Keratinocyte (primary cell): ENCODE measurements at regions not wholly inside any gene's neighbourhood (a gene's known extent, or its start where the extent isn't known, plus 50 kb on each side); places are given as distances from the start of the nearest gene placed in this dataset.

ENCODE experiments used
- DNase-seq: peaks from one replicate; pipeline ENCODE4 v3.0.0-alpha.2; 2011; ENCODE audit warnings: low read depth, missing footprints, low spot score
- FAIRE-seq: peaks from 2 replicates; lab custom pipeline; 2011; peaks lifted over from hg19 to GRCh38; lab: Jason Lieb, UNC
- H2AFZ ChIP-seq: 2 replicates; pipeline ENCODE4 v1.6.0; 2012; ENCODE audit warnings: low read length, control low read depth, inconsistent platforms; ENCODE audit not compliant: control insufficient read depth
- H3K27ac ChIP-seq: 2 replicates; pipeline ENCODE4 v1.5.1; 2011; ENCODE audit warnings: low read length; ENCODE audit not compliant: control insufficient read depth, insufficient read depth
- H3K27me3 ChIP-seq: 3 replicates; pipeline ENCODE4 v1.6.0; 2011; ENCODE audit warnings: low read length; ENCODE audit not compliant: control insufficient read depth, insufficient read depth; ENCODE audit errors: extremely low read depth
- H3K36me3 ChIP-seq, 2 experiments: 2 replicates in 1 of 2; 3 replicates in 1 of 2; pipeline ENCODE4 v1.5.1; 2011; ENCODE audit warnings: low read length in 2 of 2, mild to moderate bottlenecking in 1 of 2; ENCODE audit not compliant: control insufficient read depth in 2 of 2, insufficient read depth in 2 of 2; ENCODE audit errors: extremely low read depth in 1 of 2
- H3K4me1 ChIP-seq: 3 replicates; pipeline ENCODE4 v1.5.1; 2011; ENCODE audit warnings: low read length; ENCODE audit not compliant: control insufficient read depth, insufficient read depth; ENCODE audit errors: extremely low read depth
- H3K4me2 ChIP-seq: 3 replicates; pipeline ENCODE4 v1.6.0; 2011; ENCODE audit warnings: low read depth, low read length; ENCODE audit not compliant: control insufficient read depth, insufficient read depth; ENCODE audit errors: extremely low read depth
- H3K4me3 ChIP-seq, 3 experiments: fragments of 200-600 bp in 1 of 3; sonication (generic) in 1 of 3; 2 replicates in 2 of 3; 3 replicates in 1 of 3; pipeline ENCODE4 v1.5.1; 2011 to 2016; ENCODE audit warnings: low read length in 3 of 3, mild to moderate bottlenecking in 3 of 3, control low read depth in 2 of 3, inconsistent platforms in 1 of 3, low read depth in 1 of 3, mixed read lengths in 1 of 3, mixed run types in 1 of 3, moderate library complexity in 1 of 3; ENCODE audit not compliant: control insufficient read depth in 2 of 3, insufficient read depth in 2 of 3; ENCODE audit errors: extremely low read depth in 1 of 3
- H3K79me2 ChIP-seq: 2 replicates; pipeline ENCODE4 v1.6.0; 2012; ENCODE audit warnings: low read length; ENCODE audit not compliant: control insufficient read depth, insufficient read depth
- H3K9ac ChIP-seq: 3 replicates; pipeline ENCODE4 v1.6.0; 2011; ENCODE audit warnings: low read length; ENCODE audit not compliant: control insufficient read depth, insufficient read depth; ENCODE audit errors: extremely low read depth
- H3K9me1 ChIP-seq: 3 replicates; pipeline ENCODE4 v1.6.0; 2011; ENCODE audit warnings: low read length; ENCODE audit not compliant: control insufficient read depth, insufficient read depth; ENCODE audit errors: extremely low read depth
- H3K9me3 ChIP-seq: 2 replicates; pipeline ENCODE4 v1.5.1; 2012; ENCODE audit warnings: low read depth, low read length; ENCODE audit not compliant: control insufficient read depth
- H4K20me1 ChIP-seq: 3 replicates; pipeline ENCODE4 v1.6.0; 2011; ENCODE audit warnings: low read length; ENCODE audit not compliant: control insufficient read depth, insufficient read depth; ENCODE audit errors: extremely low read depth
- EZH2 ChIP-seq: IDR thresholded peaks from one replicate; pipeline ENCODE4 v1.6.1; 2012; ENCODE audit warnings: inconsistent platforms, mild to moderate bottlenecking, low read length, moderate library complexity
- dilution Hi-C: fragments of 300-500 bp; cut with MboI; formaldehyde crosslinking; loops from one replicate; pipeline ENCODE4 v1.7.0; 2020; ENCODE audit warnings: low sequenced_read_pairs; ENCODE audit not compliant: extremely low pct_ligation_motif_present
- TF ChIP-seq, protein P1 (sequence below), 3 experiments: IDR thresholded peaks in 1 of 3; conservative IDR thresholded peaks in 1 of 3; optimal IDR thresholded peaks in 1 of 3; 2 replicates in 2 of 3; 3 replicates in 1 of 3; pipeline versions ENCODE3 to v1.5.1; 2011; ENCODE audit warnings: low read length in 3 of 3, mild to moderate bottlenecking in 3 of 3, moderate library complexity in 2 of 3, control low read depth in 1 of 3, inconsistent platforms in 1 of 3; ENCODE audit not compliant: insufficient read depth in 2 of 3; ENCODE audit errors: extremely low read depth in 1 of 3

DNA sequence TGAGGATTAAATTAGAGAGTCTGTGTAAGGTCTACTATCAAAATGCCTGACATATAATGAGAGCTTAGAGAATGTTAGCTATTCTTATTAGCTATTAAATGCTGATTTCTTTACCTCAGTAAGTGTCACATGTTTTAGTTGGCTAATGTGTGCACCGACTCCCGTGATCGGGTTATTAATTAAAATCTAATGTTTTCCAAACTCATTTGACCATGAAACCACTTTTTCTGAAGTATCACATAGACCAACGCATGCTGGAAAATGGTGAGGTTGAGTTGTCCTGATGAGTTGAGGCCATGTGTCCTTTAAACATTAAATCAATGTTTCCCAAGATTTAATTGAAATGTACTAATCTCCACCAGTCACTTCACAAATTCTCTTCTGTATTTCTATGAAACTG, 84.8 kb upstream of the C1QTNF7 start:
- Histone ChIP-seq H3K27me3 (peaks cover 14% of the 10 kb centered on the region), H3K4me2 (no peak overlapping the region), H3K27ac (no peak overlapping the region), H3K9ac (no peak overlapping the region), H3K79me2 (no peaks in the 10 kb centered on the region), H3K4me1 (no peaks in the 10 kb centered on the region), H3K9me1 (no peaks in the 10 kb centered on the region), H2AFZ (no peak overlapping the region), H3K9me3 (no peaks in the 10 kb centered on the region), H3K4me3 (no peak overlapping the region), H3K36me3 (no peaks in the 10 kb centered on the region), H4K20me1 (no peaks in the 10 kb centered on the region)
- TF ChIP-seq, protein P1, sequence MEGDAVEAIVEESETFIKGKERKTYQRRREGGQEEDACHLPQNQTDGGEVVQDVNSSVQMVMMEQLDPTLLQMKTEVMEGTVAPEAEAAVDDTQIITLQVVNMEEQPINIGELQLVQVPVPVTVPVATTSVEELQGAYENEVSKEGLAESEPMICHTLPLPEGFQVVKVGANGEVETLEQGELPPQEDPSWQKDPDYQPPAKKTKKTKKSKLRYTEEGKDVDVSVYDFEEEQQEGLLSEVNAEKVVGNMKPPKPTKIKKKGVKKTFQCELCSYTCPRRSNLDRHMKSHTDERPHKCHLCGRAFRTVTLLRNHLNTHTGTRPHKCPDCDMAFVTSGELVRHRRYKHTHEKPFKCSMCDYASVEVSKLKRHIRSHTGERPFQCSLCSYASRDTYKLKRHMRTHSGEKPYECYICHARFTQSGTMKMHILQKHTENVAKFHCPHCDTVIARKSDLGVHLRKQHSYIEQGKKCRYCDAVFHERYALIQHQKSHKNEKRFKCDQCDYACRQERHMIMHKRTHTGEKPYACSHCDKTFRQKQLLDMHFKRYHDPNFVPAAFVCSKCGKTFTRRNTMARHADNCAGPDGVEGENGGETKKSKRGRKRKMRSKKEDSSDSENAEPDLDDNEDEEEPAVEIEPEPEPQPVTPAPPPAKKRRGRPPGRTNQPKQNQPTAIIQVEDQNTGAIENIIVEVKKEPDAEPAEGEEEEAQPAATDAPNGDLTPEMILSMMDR (optimal IDR thresholded peaks at IDR 0.05 in 1 of 3, IDR thresholded peaks at IDR 0.05 in 1 of 3, conservative IDR thresholded peaks at IDR 0.05 in 1 of 3; ENCODE audit: extremely low read depth in 1 of 3, insufficient read depth in 2 of 3, low read length in 3 of 3): no peak
- TF ChIP-seq EZH2: no peak
- FAIRE-seq: no peak
- no peak for DNase-seq
- dilution Hi-C loops: no loop called here

DNA sequence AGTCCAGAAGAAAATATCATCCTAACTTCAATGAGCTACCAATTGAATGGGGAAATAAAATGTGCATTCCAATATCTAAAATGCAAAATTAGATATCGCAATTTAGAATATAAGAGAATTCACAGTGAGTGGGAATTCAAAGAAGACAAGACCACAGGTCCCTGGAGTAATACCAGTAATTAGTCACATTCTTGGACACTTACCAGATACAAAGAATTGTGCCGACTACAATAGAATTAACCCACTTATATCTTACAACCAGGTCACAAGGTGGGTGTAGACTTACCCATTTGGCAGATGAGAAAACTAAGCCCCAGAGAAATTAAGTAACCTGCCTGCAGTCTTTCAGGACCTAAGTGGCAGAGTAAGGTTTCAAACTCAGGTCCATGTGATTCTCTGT, 84.3 kb upstream of the C1QTNF7 start:
- Histone ChIP-seq H3K9ac (no peak overlapping the region), H3K79me2 (no peaks in the 10 kb centered on the region), H3K9me3 (no peaks in the 10 kb centered on the region), H3K36me3 (no peaks in the 10 kb centered on the region), H3K4me3 (no peak overlapping the region), H3K27ac (no peak overlapping the region), H3K4me2 (no peak overlapping the region), H4K20me1 (no peaks in the 10 kb centered on the region), H3K4me1 (peaks cover 5% of the 10 kb centered on the region), H3K9me1 (no peaks in the 10 kb centered on the region), H2AFZ (no peak overlapping the region), H3K27me3 (peaks cover 14% of the 10 kb centered on the region)
- DNase-seq: no peak
- FAIRE-seq: no peak
- dilution Hi-C loops: no loop called here
- TF ChIP-seq, protein P1 (optimal IDR thresholded peaks at IDR 0.05 in 1 of 3, IDR thresholded peaks at IDR 0.05 in 1 of 3, conservative IDR thresholded peaks at IDR 0.05 in 1 of 3; ENCODE audit: extremely low read depth in 1 of 3, insufficient read depth in 2 of 3, low read length in 3 of 3): no peak
- TF ChIP-seq EZH2: no peak
